Astrocyte of the spinal cord (primary cell): ENCODE measurements at regions not wholly inside any gene's neighbourhood (a gene's known extent, or its start where the extent isn't known, plus 50 kb on each side); places are given as distances from the start of the nearest gene placed in this dataset.

Experiments used
- DNase-seq: peaks from one replicate; pipeline ENCODE4 v3.0.0; 2011; ENCODE audit warnings: low read depth, low spot score
- H3K4me3 ChIP-seq: 2 replicates; pipeline ENCODE4 v1.5.1; 2011; ENCODE audit warnings: low read depth, mild to moderate bottlenecking, low read length, moderate library complexity
- in situ Hi-C: cut with HindIII; loops from 2 replicates; pipeline ENCODE4 v1.10.0; 2017; ENCODE audit warnings: low sequenced_read_pairs
- TF ChIP-seq, protein P1 (sequence below): IDR thresholded peaks from 2 replicates; pipeline ENCODE4 v1.5.1; 2012; ENCODE audit warnings: low read depth, mild to moderate bottlenecking, low read length, inconsistent platforms

DNA sequence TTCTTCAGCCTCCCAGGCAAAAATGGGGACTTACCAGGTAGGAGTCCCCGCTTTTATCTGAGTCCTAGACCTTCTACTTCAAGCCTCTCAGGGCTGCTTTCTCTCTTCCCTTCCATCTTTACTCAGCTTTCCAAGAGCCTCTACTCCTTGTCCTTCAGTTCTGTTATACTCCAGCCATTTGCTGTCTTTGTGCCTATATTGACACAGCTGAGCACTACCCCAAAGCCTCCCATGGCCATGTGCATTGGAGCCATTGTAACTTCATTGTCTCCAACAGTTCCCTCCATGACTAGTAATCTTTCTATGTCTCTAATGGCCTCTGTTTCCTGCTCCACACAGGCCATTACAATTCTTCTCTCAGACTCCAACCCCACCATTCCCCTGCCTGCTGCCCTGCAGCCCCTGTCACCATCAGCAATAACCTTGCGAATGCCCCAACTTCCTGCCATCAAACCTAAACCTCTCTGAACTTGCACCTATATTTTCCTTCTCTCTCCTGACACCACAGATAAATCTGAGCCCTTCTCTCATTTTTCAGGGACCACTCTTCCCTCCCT is 77.9 kb upstream of the ADPGK start:
- in situ Hi-C loops, result no loop called here
- H3K4me3 ChIP-seq, result no peak overlapping the region
- TF ChIP-seq, protein P1, sequence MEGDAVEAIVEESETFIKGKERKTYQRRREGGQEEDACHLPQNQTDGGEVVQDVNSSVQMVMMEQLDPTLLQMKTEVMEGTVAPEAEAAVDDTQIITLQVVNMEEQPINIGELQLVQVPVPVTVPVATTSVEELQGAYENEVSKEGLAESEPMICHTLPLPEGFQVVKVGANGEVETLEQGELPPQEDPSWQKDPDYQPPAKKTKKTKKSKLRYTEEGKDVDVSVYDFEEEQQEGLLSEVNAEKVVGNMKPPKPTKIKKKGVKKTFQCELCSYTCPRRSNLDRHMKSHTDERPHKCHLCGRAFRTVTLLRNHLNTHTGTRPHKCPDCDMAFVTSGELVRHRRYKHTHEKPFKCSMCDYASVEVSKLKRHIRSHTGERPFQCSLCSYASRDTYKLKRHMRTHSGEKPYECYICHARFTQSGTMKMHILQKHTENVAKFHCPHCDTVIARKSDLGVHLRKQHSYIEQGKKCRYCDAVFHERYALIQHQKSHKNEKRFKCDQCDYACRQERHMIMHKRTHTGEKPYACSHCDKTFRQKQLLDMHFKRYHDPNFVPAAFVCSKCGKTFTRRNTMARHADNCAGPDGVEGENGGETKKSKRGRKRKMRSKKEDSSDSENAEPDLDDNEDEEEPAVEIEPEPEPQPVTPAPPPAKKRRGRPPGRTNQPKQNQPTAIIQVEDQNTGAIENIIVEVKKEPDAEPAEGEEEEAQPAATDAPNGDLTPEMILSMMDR, result no peak
- no peak for DNase-seq

GRCh38 chr15:72859757-72860145 is 76.2 kb upstream of the ADPGK start:
- H3K4me3 ChIP-seq, result no peak overlapping the region
- in situ Hi-C loops, result no loop called here
- TF ChIP-seq, protein P1, result no peak
- no peak for DNase-seq

GRCh38 chr15:72859017-72859756 is 75.6 kb upstream of the ADPGK start:
- DNase-seq, result no peak
- TF ChIP-seq, protein P1, result no peak
- no peak overlapping the region for H3K4me3 ChIP-seq
- in situ Hi-C loops, result no loop called here

- H3K4me3 ChIP-seq, result no peak overlapping the region
- TF ChIP-seq, protein P1, result no peak
- no peak for DNase-seq
- in situ Hi-C loops, result no loop called here
Observed at GRCh38 chr15:72858205-72858604, 74.6 kb upstream of the ADPGK start.

DNA sequence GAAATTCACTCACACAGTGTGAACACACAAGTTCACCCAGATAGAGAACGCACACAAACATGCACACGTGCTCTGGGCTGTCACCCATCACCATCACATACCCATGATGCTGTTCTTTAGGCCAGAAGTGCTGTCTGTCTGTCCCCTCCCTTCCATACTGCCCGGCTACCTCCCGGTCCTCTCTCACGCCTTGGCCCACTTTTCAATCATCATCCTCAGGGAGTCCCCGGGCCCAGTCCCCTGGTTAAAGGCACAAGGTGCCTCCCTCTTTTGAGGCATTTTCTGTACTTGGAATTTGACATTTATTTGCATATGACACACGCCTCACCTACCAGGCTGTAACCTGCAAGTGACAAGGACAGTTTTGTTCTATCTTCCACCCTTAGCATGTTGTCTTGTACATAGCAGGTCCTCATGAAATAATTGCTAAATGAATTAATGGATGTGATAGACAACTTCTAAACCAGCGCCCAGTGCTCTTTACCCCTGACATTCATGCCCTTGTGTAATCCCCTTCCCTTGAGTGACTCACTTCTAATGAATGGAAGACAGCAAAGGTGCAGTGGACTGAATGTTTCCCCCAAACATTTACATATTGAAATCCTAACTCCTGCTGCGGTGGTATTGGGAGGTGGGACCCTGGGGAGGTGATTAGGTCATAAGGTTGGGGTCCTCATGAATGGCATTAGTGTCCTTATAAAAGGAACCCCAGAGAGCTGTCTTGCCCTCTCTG is 73.9 kb upstream of the ADPGK start:
- TF ChIP-seq, protein P1, result no peak
- in situ Hi-C loops, result no loop called here
- no peak for DNase-seq
- H3K4me3 ChIP-seq, result no peak overlapping the region

DNA sequence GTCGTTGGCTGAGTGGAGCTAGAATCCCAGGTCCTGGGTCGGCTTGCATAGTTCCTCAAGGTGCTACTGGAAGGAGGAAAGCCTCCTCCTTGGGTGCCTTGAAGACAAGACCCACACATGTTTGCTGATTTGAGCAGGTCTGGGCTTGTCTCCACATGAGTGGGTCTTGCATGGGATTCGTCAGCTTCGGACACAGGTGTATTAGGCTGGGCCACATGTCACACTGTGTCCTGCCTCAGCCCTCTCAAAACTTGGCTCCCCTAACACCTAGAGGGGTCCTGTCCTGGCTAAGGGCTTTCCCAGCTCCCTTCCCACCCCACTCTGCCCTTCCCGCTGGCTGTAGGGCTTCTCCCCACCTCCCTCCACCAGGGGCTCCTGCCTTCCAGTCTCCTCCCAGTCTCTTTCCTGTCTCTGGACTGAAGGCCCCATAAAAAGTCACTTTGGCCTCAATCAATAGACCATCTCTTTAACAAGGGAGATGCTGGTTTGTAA is 73.0 kb upstream of the ADPGK start:
- no peak for DNase-seq
- in situ Hi-C loops, result no loop called here

More for the DNA sequence above, 73.0 kb upstream of the ADPGK start:
- H3K4me3 ChIP-seq, result no peak overlapping the region
- TF ChIP-seq, protein P1, result no peak
